ENCODE measurements at regions not wholly inside any gene's neighbourhood (a gene's known extent, or its start where the extent isn't known, plus 50 kb on each side); places are given as distances from the start of the nearest gene placed in this dataset.

- no peak for DNase-seq (ENCODE audit: low spot score in 2 of 2)
- no peaks in the 10 kb centered on the region for H3K4me1 ChIP-seq
- H3K36me3 ChIP-seq: no peaks in the 10 kb centered on the region
- TF ChIP-seq, protein P1, sequence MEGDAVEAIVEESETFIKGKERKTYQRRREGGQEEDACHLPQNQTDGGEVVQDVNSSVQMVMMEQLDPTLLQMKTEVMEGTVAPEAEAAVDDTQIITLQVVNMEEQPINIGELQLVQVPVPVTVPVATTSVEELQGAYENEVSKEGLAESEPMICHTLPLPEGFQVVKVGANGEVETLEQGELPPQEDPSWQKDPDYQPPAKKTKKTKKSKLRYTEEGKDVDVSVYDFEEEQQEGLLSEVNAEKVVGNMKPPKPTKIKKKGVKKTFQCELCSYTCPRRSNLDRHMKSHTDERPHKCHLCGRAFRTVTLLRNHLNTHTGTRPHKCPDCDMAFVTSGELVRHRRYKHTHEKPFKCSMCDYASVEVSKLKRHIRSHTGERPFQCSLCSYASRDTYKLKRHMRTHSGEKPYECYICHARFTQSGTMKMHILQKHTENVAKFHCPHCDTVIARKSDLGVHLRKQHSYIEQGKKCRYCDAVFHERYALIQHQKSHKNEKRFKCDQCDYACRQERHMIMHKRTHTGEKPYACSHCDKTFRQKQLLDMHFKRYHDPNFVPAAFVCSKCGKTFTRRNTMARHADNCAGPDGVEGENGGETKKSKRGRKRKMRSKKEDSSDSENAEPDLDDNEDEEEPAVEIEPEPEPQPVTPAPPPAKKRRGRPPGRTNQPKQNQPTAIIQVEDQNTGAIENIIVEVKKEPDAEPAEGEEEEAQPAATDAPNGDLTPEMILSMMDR (IDR thresholded peaks at IDR 0.05): no peak
- H3K9me3 ChIP-seq: peaks cover 4 to 10% of the 10 kb centered on the region in 2 donors
- no peaks in the 10 kb centered on the region for H3K27me3 ChIP-seq
- no peak overlapping the region for H3K27ac ChIP-seq
- H3K4me3 ChIP-seq: no peak overlapping the region
- intact Hi-C loops (cut with DNase I): no loop called here
Measured at GRCh38 chr3:28068342-28068741, 173.1 kb upstream of the CMC1 start.

DNA sequence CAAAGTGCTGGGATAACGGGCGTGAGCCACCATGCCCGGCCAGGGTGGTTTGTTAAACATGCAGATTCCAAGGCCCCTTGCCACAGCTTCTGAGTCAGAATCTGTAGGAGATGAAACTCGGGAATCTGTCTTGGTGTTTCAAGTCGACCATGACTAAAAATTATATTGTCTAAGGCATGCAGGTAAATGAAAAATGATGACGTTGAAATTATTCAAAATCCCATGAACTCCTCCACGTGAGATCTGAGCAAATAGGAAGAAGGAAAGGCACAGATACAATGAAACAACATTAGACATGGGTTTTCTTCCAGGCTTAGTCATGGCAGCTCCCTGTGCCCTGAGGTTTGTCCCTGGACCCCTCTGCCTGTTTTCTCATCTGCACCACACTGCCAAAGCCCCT, 172.0 kb upstream of the CMC1 start:
- H3K27ac ChIP-seq: no peak overlapping the region
- DNase-seq (ENCODE audit: low spot score in 2 of 2): no peak
- TF ChIP-seq, protein P1 (IDR thresholded peaks at IDR 0.05): no peak
- no peak overlapping the region for H3K4me3 ChIP-seq
- H3K9me3 ChIP-seq: peaks cover 4 to 10% of the 10 kb centered on the region in 2 donors
- no peaks in the 10 kb centered on the region for H3K36me3 ChIP-seq
- intact Hi-C loops (cut with DNase I): no loop called here
- H3K4me1 ChIP-seq: no peaks in the 10 kb centered on the region
- no peaks in the 10 kb centered on the region for H3K27me3 ChIP-seq

- DNase-seq (ENCODE audit: low spot score in 2 of 2): no peak
- Histone ChIP-seq H3K27me3 (no peaks in the 10 kb centered on the region), H3K9me3 (no peaks in the 10 kb centered on the region), H3K36me3 (no peaks in the 10 kb centered on the region), H3K4me3 (no peak overlapping the region), H3K4me1 (no peaks in the 10 kb centered on the region), H3K27ac (no peak overlapping the region)
- intact Hi-C loops (cut with DNase I): no loop called here
- TF ChIP-seq, protein P1 (IDR thresholded peaks at IDR 0.05): no peak
Measured at GRCh38 chr3:28076246-28076645, 165.2 kb upstream of the CMC1 start.

DNA sequence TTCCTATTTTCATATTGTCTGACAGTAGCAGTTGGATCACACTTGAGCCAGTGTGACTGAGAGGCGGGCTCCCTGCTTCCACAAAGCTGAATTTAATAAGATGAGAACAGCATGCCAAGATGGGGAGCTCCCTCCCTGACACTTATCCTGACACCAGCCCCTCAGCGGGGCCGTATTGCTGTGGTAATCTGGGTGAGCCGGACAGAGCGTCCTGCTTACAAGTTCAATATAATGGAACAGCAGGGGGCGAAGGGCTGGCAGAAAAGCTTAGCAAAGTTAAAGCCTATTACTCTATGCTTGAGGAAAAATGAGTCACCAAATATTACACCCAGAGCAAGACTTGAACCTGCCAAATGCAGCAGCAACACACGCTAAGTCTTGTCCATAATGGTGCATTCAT, 163.8 kb upstream of the CMC1 start:
- TF ChIP-seq, protein P1 (IDR thresholded peaks at IDR 0.05): no peak
- no peaks in the 10 kb centered on the region for H3K4me1 ChIP-seq
- no peak for DNase-seq (ENCODE audit: low spot score in 2 of 2)
- no peaks in the 10 kb centered on the region for H3K36me3 ChIP-seq
- no peaks in the 10 kb centered on the region for H3K9me3 ChIP-seq
- H3K27ac ChIP-seq: no peak overlapping the region
- intact Hi-C loops (cut with DNase I): no loop called here
- no peak overlapping the region for H3K4me3 ChIP-seq
- H3K27me3 ChIP-seq: no peaks in the 10 kb centered on the region

- intact Hi-C loops (cut with DNase I): no loop called here
- no peak for DNase-seq (ENCODE audit: low spot score in 2 of 2)
- TF ChIP-seq, protein P1 (IDR thresholded peaks at IDR 0.05): no peak
- Histone ChIP-seq H3K4me1 (no peaks in the 10 kb centered on the region), H3K27ac (no peak overlapping the region), H3K4me3 (no peak overlapping the region), H3K36me3 (no peaks in the 10 kb centered on the region), H3K9me3 (no peaks in the 10 kb centered on the region), H3K27me3 (no peaks in the 10 kb centered on the region)
Measured at GRCh38 chr3:28078536-28078935, 162.9 kb upstream of the CMC1 start.

DNA sequence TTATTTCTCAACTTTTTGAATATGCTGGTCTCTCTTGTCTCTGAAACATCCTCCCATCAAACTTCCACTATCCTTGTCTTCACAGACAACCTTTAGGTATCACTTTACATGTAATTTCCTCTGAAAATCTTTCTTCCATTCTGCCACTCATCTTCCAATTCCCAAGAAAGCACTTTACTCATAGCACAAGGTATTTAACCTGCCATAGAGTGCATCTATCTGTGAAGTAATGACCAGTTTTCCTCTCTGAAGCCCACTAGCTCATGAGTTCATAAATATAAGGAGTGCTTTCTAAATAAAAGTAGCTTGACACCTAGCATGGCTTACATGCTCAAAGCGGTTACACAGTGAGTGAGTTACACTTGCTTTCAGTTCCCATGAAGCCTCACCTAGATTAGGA, 160.7 kb upstream of the CMC1 start:
- TF ChIP-seq, protein P1 (IDR thresholded peaks at IDR 0.05): no peak
- Histone ChIP-seq H3K27me3 (no peaks in the 10 kb centered on the region), H3K4me3 (no peak overlapping the region), H3K27ac (no peak overlapping the region), H3K9me3 (no peaks in the 10 kb centered on the region), H3K4me1 (no peaks in the 10 kb centered on the region), H3K36me3 (no peaks in the 10 kb centered on the region)
- intact Hi-C loops (cut with DNase I): no loop called here
- DNase-seq (ENCODE audit: low spot score in 2 of 2): no peak
